ENCODE measurements at regions not wholly inside any gene's neighbourhood (a gene's known extent, or its start where the extent isn't known, plus 50 kb on each side); places are given as distances from the start of the nearest gene placed in this dataset.

- TF ChIP-seq SUZ12 (IDR thresholded peaks at IDR 0.05; ENCODE audit: low read length) (no peak), MAFK (IDR thresholded peaks at IDR 0.05; ENCODE audit: low read depth, low read length) (no peak), TBP (IDR thresholded peaks at IDR 0.05; ENCODE audit: low read depth, low read length) (no peak), RXRA (IDR thresholded peaks at IDR 0.05; ENCODE audit: insufficient read depth, low read depth, low read length) (no peak), ATF3 (IDR thresholded peaks at IDR 0.05; ENCODE audit: insufficient read depth, low read depth, low read length) (no peak), TAF1 (IDR thresholded peaks at IDR 0.05; ENCODE audit: low read depth, low read length) (no peak)
- H3K14ac ChIP-seq (ENCODE audit: insufficient read length): no peak overlapping the region
- DNase-seq (ENCODE audit: low read depth in 1 of 2, low spot score in 2 of 2) (no peak), FAIRE-seq (no peak)
- H3K23me2 ChIP-seq (ENCODE audit: low read depth, low read length): no peaks in the 10 kb centered on the region
- H2BK20ac ChIP-seq (ENCODE audit: low read length): no peak overlapping the region
- no peak overlapping the region for H3K18ac ChIP-seq (ENCODE audit: extremely low read depth, low read length)
- ChIA-PET POLR2A (ENCODE audit: partially characterized antibody) (no interaction called here), CTCF (ENCODE audit: partially characterized antibody) (interaction anchor here (0.6 to 1.3 kb wide), 2 partner anchors 29 to 58 kb away, joined by 3 read pairs; no protein-coding TSS in a partner anchor)
- no peak overlapping the region for H2BK5ac ChIP-seq (ENCODE audit: low read depth, low read length)
- no peak overlapping the region for H3K23ac ChIP-seq (ENCODE audit: insufficient read length)
- no peak overlapping the region for H4K8ac ChIP-seq (ENCODE audit: extremely low read depth, insufficient read depth, low read length)
- no peak overlapping the region for H2BK12ac ChIP-seq (ENCODE audit: low read depth, low read length)
- H2BK15ac ChIP-seq (ENCODE audit: low read length): no peak overlapping the region
- 87% methylated on average over 5 of the region's 5 CpGs; no CpG with 5 or more reads in 1 of the 2 experiments for WGBS, 2 experiments (ENCODE audit: extremely low coverage in 1 of 2, insufficient coverage in 1 of 2, insufficient read length in 1 of 2, insufficient replicate concordance in 2 of 2, low coverage in 1 of 2, low lambda C conversion rate in 2 of 2, missing lambda C conversion rate in 1 of 2)
- H3K56ac ChIP-seq (replicated peaks; ENCODE audit: insufficient read length, low read depth, low read length): no peak overlapping the region
- H3K4me2 ChIP-seq (ENCODE audit: insufficient read depth in 1 of 2, low read depth in 2 of 2, low read length in 2 of 2): no peak overlapping the region
- H2AFZ ChIP-seq (ENCODE audit: low read length): no peak overlapping the region
- H3K4me3 ChIP-seq (ENCODE audit: extremely low read depth in 1 of 4, insufficient read depth in 2 of 4, low read depth in 3 of 4, low read length in 4 of 4): no peak overlapping the region
- no peak overlapping the region for H4K91ac ChIP-seq (replicated peaks; ENCODE audit: insufficient read length, low read length)
- H4K20me1 ChIP-seq (replicated peaks in 1 of 2; ENCODE audit: control insufficient read depth in 1 of 2, insufficient read depth in 2 of 2, low read length in 2 of 2): no peaks in the 10 kb centered on the region
- no peak overlapping the region for H3K9ac ChIP-seq (replicated peaks in 1 of 4; ENCODE audit: extremely low read depth in 1 of 4, low read depth in 3 of 4, low read length in 3 of 4)
- no peak overlapping the region for H4K5ac ChIP-seq (ENCODE audit: insufficient read length, low read depth, low read length)
- no peak overlapping the region for H3K27ac ChIP-seq (ENCODE audit: low read depth, low read length)
- peaks cover 0 to under 1% (median 0%) of the 10 kb centered on the region in 4 experiments; a peak in 1 of 7 replicates for H3K4me1 ChIP-seq (replicated peaks in 1 of 4; ENCODE audit: control insufficient read depth in 3 of 4, insufficient read depth in 4 of 4, low read length in 3 of 4)
- no peaks in the 10 kb centered on the region for H3K27me3 ChIP-seq (replicated peaks in 1 of 4; ENCODE audit: control insufficient read depth in 3 of 4, extremely low read depth in 1 of 4, insufficient read depth in 3 of 4, low read length in 3 of 4)
- H2BK120ac ChIP-seq (replicated peaks; ENCODE audit: low read depth, low read length): no peak overlapping the region
- no peaks in the 10 kb centered on the region for H3K36me3 ChIP-seq (ENCODE audit: control insufficient read depth in 2 of 4, insufficient read depth in 4 of 4, low read length in 3 of 4)
- H3K79me2 ChIP-seq (ENCODE audit: control insufficient read depth in 1 of 2, insufficient read depth in 2 of 2, low read length in 2 of 2): no peaks in the 10 kb centered on the region
- no peak overlapping the region for H3K4ac ChIP-seq (replicated peaks; ENCODE audit: insufficient read length, low read depth, low read length)
- peaks cover 2 to 6% of the 10 kb centered on the region in 2 experiments; a peak in 1 of 4 replicates for H3K9me3 ChIP-seq (ENCODE audit: insufficient read depth in 2 of 2, low read depth in 1 of 2, low read length in 1 of 2)
- H2AK5ac ChIP-seq (ENCODE audit: low read depth, low read length): no peak overlapping the region
- H3K79me1 ChIP-seq (ENCODE audit: low read depth, low read length): no peaks in the 10 kb centered on the region
These were observed 904.1 kb downstream of the KCNMA1 start for GRCh38 chr10:76733441-76733936.
